ENCODE measurements at regions not wholly inside any gene's neighbourhood (a gene's known extent, or its start where the extent isn't known, plus 50 kb on each side); places are given as distances from the start of the nearest gene placed in this dataset.

- TF ChIP-seq, protein P1, sequence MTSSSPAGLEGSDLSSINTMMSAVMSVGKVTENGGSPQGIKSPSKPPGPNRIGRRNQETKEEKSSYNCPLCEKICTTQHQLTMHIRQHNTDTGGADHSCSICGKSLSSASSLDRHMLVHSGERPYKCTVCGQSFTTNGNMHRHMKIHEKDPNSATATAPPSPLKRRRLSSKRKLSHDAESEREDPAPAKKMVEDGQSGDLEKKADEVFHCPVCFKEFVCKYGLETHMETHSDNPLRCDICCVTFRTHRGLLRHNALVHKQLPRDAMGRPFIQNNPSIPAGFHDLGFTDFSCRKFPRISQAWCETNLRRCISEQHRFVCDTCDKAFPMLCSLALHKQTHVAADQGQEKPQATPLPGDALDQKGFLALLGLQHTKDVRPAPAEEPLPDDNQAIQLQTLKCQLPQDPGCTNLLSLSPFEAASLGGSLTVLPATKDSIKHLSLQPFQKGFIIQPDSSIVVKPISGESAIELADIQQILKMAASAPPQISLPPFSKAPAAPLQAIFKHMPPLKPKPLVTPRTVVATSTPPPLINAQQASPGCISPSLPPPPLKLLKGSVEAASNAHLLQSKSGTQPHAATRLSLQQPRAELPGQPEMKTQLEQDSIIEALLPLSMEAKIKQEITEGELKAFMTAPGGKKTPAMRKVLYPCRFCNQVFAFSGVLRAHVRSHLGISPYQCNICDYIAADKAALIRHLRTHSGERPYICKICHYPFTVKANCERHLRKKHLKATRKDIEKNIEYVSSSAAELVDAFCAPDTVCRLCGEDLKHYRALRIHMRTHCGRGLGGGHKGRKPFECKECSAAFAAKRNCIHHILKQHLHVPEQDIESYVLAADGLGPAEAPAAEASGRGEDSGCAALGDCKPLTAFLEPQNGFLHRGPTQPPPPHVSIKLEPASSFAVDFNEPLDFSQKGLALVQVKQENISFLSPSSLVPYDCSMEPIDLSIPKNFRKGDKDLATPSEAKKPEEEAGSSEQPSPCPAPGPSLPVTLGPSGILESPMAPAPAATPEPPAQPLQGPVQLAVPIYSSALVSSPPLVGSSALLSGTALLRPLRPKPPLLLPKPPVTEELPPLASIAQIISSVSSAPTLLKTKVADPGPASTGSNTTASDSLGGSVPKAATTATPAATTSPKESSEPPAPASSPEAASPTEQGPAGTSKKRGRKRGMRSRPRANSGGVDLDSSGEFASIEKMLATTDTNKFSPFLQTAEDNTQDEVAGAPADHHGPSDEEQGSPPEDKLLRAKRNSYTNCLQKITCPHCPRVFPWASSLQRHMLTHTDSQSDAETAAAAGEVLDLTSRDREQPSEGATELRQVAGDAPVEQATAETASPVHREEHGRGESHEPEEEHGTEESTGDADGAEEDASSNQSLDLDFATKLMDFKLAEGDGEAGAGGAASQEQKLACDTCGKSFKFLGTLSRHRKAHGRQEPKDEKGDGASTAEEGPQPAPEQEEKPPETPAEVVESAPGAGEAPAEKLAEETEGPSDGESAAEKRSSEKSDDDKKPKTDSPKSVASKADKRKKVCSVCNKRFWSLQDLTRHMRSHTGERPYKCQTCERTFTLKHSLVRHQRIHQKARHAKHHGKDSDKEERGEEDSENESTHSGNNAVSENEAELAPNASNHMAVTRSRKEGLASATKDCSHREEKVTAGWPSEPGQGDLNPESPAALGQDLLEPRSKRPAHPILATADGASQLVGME (CRISPR knock-in tag; IDR thresholded peaks at IDR 0.05): no peak
- TF ChIP-seq ZNF695 (CRISPR knock-in tag; IDR thresholded peaks at IDR 0.05) (no peak), HDAC2 (IDR thresholded peaks at IDR 0.05) (no peak), POLR2AphosphoS5 (IDR thresholded peaks at IDR 0.05; ENCODE audit: control insufficient read depth, insufficient read depth, low read depth, low read length) (no peak), ZNF143 (CRISPR knock-in tag; IDR thresholded peaks at IDR 0.05) (no peak)
Observed at GRCh38 chr2:212908031-212908430, 243.4 kb downstream of the IKZF2 start (continued).

DNA sequence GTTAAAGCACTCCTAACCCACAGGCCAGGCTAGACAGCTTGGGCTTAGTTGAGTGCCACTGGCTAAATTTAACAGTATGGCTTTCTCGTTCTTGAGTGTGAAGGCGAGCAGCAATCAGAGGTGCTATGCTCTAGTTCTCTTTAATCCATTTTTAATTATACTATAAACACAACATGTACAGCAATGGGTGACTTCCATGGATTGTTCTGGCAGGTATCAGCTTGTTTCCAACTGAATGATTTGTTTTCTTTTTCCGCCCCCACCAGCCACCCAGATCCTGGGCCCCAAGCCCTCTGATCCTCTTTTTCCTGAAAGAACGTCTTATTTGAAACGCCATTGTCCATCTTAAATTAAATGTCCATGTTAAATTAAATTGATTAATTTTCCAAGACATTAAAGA is 244.8 kb downstream of the IKZF2 start:
- Histone ChIP-seq H3K27me3 (ENCODE audit: control insufficient read depth in 2 of 2, insufficient read depth in 2 of 2, low read length in 2 of 2) (no peaks in the 10 kb centered on the region), H3K9me3 (replicated peaks; ENCODE audit: control insufficient read depth, insufficient read depth, low read depth, low read length) (no peaks in the 10 kb centered on the region), H3K4me1 (replicated peaks in 1 of 2; ENCODE audit: control insufficient read depth in 2 of 2, insufficient read depth in 2 of 2, low read length in 2 of 2) (no peaks in the 10 kb centered on the region), H3K79me2 (ENCODE audit: control insufficient read depth, insufficient read depth, low read length) (no peaks in the 10 kb centered on the region), H3K9ac (ENCODE audit: insufficient read depth in 1 of 2, low read depth in 2 of 2, low read length in 2 of 2) (no peak overlapping the region), H3K4me2 (ENCODE audit: insufficient read depth, low read length) (no peak overlapping the region), H3K27ac (ENCODE audit: extremely low read depth, low read depth, low read length) (no peak overlapping the region), H4K20me1 (replicated peaks; ENCODE audit: control insufficient read depth, insufficient read depth, low read length) (no peaks in the 10 kb centered on the region), H2AFZ (ENCODE audit: low read depth, low read length) (no peak overlapping the region), H3K9me1 (ENCODE audit: control insufficient read depth, insufficient read depth, low read length) (no peaks in the 10 kb centered on the region), H3K4me3 (no peak overlapping the region), H3K36me3 (ENCODE audit: control insufficient read depth, insufficient read depth, low read length) (no peaks in the 10 kb centered on the region)
- ChIA-PET POLR2A (no interaction called here), CTCF (ENCODE audit: low intra/inter-chr PET ratio) (no interaction called here)
- DNase-seq (ENCODE audit: extremely low read depth in 1 of 4, low spot score in 3 of 4): no peak
- no peak for ATAC-seq
- no peak for FAIRE-seq
- in situ Hi-C loops (cut with MboI): no loop called here
- BruUV-seq (replicated peaks): no TSS peak
- WGBS (ENCODE audit: insufficient coverage, low coverage, missing lambda C conversion rate): 0% methylated on average over 3 of the region's 5 CpGs
- intact Hi-C loops (cut with micrococcal nuclease): no loop called here
- TF ChIP-seq DMBX1 (CRISPR knock-in tag; IDR thresholded peaks at IDR 0.05; ENCODE audit: borderline replicate concordance) (no peak), RBM34 (IDR thresholded peaks at IDR 0.05; ENCODE audit: borderline replicate concordance, insufficient read depth, low read length) (no peak), CC2D1A (IDR thresholded peaks at IDR 0.05) (no peak), MEIS2 (IDR thresholded peaks at IDR 0.05; ENCODE audit: partially characterized antibody) (no peak), MYNN (IDR thresholded peaks at IDR 0.05) (no peak), MYNN (CRISPR knock-in tag; IDR thresholded peaks at IDR 0.05) (no peak), FOXK1 (CRISPR knock-in tag; IDR thresholded peaks at IDR 0.05; ENCODE audit: borderline replicate concordance) (no peak), CHAMP1 (IDR thresholded peaks at IDR 0.05) (no peak), WHSC1 (IDR thresholded peaks at IDR 0.05; ENCODE audit: low read length) (no peak), CSDE1 (IDR thresholded peaks at IDR 0.05) (no peak), POU5F1 (IDR thresholded peaks at IDR 0.05; ENCODE audit: borderline replicate concordance, low read depth, low read length, partially characterized antibody) (no peak)

All from K562 (cell line).